ENCODE measurements at regions not wholly inside any gene's neighbourhood (a gene's known extent, or its start where the extent isn't known, plus 50 kb on each side); places are given as distances from the start of the nearest gene placed in this dataset.
"Not testable (repeated sequence)": the region's sequence is repeated elsewhere in the genome, so short reads cannot be mapped to it uniquely, and the experiment has no call there.

DNA sequence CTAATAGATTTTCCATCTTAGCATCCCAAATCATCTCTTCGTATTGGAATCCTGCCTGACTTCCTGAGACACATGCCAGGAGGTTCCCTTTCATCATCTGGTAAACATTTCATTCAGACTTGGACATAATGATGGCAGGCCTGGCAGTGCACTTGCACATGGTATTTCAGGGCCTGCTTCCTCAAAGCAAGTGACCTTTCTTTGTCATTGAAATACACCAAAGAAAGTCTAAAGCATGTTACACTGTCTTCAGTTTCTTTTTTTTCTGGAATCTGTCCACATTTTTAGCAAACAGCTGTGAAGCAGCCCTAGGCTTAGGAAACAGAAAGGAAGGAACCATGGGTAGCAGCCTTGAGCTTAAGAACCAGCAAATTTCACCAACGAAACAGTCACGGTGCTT, 205.9 kb upstream of the VCX start:
- no peak for DNase-seq

- DNase-seq, result no peak
Measured at GRCh38 chrX:7635604-7636003, 207.4 kb upstream of the VCX start.

GRCh38 chrX:7620560-7620959, 222.4 kb upstream of the VCX start:
- DNase-seq, result no peak

GRCh38 chrX:7617994-7618393, 225.0 kb upstream of the VCX start:
- DNase-seq, result no peak

GRCh38 chrX:7614616-7615015, 228.4 kb upstream of the VCX start:
- no peak for DNase-seq

DNA sequence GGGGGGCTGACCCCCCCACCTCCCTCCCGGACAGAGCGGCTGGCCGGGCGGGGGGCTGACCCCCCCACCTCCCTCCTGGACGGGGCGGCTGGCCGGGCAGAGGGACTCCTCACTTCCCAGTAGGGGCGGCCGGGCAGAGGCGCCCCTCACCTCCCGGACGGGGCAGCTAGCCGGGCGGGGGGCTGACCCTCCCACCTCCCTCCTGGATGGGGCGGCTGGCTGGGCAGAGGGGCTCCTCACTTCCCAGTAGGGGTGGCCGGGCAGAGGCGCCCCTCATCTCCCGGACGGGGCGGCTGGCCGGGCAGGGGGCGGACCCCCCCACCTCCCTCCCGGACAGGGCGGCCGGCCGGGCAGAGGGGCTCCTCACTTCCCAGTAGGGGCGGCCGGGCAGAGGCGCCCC, 234.3 kb upstream of the VCX start:
- DNase-seq, result not testable (repeated sequence)

- no peak for DNase-seq
Measured at GRCh38 chrX:7606039-7606652, 236.8 kb upstream of the VCX start.

DNA sequence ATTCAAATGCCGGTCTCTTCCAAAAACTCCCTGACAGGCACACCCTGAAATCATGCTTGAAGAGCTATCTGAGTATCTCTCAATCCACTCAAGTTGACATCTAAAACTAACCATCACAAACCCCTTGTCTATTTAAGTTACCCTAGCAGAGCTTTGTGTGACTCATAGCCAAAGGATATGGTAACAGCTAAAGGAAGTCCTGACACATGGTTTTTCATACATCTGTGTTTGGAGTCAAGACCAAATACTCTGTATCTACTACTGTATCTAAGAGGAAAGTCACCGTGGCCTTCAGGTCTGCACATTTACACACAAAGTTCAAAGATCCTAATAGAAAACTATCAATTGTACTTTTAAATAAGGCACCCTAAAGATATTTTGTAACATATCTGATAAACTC, 239.6 kb upstream of the VCX start:
- peak; percentile 5 for DNase-seq

DNA sequence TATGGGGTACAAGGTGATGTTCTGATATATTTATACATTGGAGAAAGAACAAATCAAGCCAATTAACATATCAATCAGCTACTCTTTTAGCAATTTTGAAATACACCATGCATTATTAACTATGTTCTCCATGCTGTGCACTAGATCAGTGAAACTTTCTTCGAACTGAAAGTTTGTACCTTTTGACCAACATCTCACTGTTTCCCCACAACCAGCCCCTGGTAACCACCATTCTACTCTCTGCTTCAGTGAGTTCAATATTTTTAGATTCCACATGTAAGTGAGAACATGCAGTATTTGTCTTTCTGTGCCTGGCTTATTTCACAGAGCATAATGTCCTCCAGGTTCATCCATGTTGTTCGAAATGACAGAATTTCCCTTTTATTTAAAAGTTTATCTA, 246.1 kb upstream of the VCX start:
- DNase-seq, result no peak

DNA sequence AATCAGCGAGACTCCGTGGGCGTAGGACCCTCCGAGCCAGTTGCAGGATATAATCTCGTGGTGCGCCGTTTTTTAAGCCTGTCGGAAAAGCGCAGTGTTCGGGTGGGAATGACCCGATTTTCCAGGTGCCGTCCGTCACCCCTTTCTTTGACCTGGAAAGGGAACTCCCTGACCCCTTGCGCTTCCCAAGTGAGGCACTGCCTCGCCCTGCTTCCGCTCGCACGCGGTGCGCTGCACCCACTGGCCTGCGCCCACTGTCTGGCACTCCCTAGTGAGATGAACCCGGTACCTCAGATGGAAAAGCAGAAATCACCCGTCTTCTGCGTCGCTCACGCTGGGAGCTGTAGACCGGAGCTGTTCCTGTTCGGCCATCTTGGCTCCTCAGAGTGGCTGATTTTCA, 249.6 kb upstream of the VCX start:
- not testable (repeated sequence) for DNase-seq

DNA sequence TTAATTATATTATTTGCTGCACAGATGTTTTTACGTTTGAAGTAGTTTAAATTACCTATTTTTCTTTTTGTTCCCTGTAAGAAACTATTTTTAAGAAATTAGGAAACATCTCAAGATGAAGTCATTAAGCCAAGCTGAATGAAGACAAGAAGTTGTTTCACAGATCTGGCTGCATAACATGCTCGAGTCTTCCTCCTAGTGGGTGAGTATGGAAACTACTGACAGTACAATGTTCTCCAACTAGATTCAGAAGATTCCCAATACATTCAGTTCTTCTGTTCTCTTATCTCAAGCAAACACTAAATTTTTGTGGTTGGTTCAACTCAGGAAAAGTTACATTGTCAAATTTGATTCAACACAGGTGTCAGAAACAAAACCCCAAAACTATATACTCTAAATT, 256.8 kb upstream of the VCX start:
- DNase-seq, result peak; percentile 1

DNA sequence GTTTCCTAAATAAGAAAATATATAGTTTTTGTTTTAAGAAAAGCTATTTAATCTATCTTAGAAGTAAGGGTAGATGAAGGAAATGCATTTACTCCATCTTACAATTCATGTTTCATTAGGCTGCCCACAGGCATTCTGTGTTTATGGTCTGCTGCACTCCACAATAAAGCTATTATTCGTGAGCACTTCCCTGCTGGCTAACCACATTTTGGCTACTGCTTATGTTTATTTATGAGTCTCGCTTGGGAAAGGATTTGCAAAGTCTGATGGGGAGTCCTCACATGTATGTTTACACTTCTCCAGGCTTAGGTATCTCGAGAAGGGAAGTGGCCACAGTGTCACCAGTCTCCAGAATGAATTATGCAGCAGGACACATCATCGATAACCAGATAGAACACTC, 260.8 kb upstream of the VCX start:
- no peak for DNase-seq

GRCh38 chrX:7580127-7580526, 262.8 kb upstream of the VCX start:
- no peak for DNase-seq

GRCh38 chrX:7574325-7574724, 268.6 kb upstream of the VCX start:
- peak; percentile 15 for DNase-seq

- no peak for DNase-seq
Measured at GRCh38 chrX:7570432-7571029, 272.4 kb upstream of the VCX start.

DNA sequence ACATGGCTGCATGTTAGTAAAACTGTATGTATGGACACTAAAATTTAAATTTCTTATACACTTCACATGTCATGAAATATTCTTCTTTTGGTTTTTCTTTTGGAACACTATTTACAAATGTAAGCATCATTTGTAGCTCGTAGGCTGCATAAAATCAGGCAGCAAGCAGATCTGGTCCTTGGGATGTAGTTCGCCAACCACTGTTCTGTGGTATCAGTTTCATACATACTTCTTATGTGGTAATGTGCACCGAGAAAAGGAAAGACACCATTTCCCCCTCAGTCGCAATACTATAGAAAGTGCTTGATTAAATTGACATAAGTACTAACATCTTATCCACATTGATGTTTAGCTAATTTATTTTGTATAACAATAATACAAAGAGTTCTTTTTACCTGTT, 274.4 kb upstream of the VCX start:
- DNase-seq, result no peak

GRCh38 chrX:7568130-7568529, 274.8 kb upstream of the VCX start:
- DNase-seq, result no peak

- no peak for DNase-seq
Measured at GRCh38 chrX:7552760-7553159, 290.2 kb upstream of the VCX start.

- DNase-seq, result no peak
Measured at GRCh38 chrX:7546551-7547080, 296.4 kb upstream of the VCX start.

DNA sequence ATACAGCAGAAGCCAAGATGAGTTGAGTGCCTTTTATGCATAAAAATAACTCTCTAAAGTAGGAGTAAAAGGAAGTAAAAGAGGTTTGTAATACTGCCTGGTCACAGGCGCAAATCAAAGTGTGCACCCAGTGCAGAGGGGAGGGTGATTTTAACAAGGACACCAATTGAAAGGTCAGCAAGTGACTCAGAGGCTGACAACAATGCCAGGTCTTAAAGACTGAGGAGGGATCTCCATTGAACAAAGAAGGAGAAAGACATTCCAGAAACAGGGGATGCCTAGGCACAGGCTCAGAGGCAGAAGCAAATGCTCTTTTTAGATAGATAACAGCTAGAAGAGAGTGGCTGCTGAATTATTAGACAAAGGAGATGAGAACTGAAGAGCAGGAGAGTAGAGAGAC, 297.4 kb upstream of the VCX start:
- DNase-seq, result no peak

- DNase-seq, result no peak
Measured at GRCh38 chrX:7542587-7543380, 300.2 kb upstream of the VCX start.

DNA sequence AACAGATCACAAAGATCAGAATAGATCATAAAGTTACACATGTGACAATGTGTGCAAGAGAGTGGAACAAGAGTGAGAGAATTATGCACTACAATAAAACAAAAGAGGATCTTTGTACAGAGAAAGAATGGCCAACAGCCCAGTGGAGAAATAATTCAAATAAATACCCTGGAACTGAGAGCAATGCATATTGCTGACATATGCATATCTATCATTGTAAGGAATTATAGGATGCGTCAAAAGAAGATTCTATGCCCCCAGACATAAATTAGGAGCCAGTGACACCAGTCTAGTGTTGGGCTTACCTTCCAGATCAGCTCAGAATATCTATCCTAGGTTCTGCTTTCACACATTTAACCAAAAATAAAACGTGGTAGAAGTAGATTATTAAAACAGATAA, 320.1 kb upstream of the VCX start:
- DNase-seq, result no peak

GRCh38 chrX:7515681-7516413, 327.1 kb upstream of the VCX start:
- peak; percentile 59 for DNase-seq
